Choroid plexus epithelial cell (primary cell): ENCODE measurements at regions not wholly inside any gene's neighbourhood (a gene's known extent, or its start where the extent isn't known, plus 50 kb on each side); places are given as distances from the start of the nearest gene placed in this dataset.
A peak's percentile ranks its signal among the peaks of the same experiment; 100 is the strongest.

Experiments
- DNase-seq: peaks from one replicate; pipeline ENCODE4 v3.0.0-alpha.2; 2010; ENCODE audit warnings: low read depth
- H3K4me3 ChIP-seq: 2 replicates; pipeline ENCODE4 v1.5.1; 2011; ENCODE audit warnings: low read depth, mild to moderate bottlenecking, control low read depth, low read length, moderate library complexity
- TF ChIP-seq, protein P1 (sequence below): conservative IDR thresholded peaks from 2 replicates; pipeline ENCODE4 v1.5.1; 2011; ENCODE audit warnings: low read depth, mild to moderate bottlenecking, control low read depth, inconsistent platforms, low read length, moderate library complexity

DNA sequence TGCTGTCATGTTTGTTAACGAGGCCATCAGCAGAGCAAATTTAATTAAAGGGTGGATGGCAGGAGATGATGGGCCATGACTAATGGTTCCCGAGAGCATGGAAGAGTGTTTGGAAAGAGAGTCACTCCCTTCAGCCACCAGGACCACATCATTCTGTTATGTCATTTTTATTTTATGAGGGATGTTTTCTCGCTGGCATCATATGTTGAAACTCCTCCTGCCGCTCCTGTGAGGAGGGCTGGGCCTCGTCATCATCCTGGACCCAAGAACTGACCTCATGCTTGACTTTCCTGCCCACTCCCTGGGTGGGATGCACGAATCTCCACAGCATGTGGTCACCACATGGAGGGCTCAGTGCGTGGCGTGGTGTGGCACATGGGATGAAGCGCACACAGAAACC, 86.4 kb upstream of the FRMD1 start:
- H3K4me3 ChIP-seq: no peak overlapping the region
- TF ChIP-seq, protein P1, sequence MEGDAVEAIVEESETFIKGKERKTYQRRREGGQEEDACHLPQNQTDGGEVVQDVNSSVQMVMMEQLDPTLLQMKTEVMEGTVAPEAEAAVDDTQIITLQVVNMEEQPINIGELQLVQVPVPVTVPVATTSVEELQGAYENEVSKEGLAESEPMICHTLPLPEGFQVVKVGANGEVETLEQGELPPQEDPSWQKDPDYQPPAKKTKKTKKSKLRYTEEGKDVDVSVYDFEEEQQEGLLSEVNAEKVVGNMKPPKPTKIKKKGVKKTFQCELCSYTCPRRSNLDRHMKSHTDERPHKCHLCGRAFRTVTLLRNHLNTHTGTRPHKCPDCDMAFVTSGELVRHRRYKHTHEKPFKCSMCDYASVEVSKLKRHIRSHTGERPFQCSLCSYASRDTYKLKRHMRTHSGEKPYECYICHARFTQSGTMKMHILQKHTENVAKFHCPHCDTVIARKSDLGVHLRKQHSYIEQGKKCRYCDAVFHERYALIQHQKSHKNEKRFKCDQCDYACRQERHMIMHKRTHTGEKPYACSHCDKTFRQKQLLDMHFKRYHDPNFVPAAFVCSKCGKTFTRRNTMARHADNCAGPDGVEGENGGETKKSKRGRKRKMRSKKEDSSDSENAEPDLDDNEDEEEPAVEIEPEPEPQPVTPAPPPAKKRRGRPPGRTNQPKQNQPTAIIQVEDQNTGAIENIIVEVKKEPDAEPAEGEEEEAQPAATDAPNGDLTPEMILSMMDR: no peak
- DNase-seq: no peak

DNA sequence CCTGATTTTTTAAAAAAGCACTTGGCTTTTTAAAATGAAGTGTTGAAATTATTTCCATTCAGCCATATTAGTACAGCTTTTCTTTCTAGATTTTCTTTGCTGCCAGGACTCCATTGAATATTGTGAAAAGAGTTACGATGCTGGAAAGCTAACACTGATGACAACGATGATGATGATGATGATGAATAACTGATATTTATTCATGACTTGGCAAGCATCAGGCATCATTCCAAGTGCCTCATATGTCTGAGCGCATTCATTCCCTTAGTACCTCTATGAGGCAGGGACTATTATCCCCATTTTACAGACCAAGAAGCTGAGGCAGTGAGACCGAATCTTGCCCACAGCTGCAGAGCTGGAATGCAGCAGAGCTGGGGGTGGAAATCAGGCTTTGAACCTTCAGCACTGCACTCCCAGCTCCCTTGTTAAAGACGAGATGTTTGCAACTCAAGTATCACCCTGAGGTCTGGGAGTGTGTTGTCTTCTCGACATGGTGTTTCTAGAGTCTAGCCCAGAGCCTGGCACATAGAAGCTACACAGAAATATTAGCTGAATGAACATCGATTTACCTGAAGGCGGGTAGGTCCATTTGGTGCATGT, 85.5 kb upstream of the FRMD1 start:
- TF ChIP-seq, protein P1: no peak
- no peak for DNase-seq
- H3K4me3 ChIP-seq: no peak overlapping the region

DNA sequence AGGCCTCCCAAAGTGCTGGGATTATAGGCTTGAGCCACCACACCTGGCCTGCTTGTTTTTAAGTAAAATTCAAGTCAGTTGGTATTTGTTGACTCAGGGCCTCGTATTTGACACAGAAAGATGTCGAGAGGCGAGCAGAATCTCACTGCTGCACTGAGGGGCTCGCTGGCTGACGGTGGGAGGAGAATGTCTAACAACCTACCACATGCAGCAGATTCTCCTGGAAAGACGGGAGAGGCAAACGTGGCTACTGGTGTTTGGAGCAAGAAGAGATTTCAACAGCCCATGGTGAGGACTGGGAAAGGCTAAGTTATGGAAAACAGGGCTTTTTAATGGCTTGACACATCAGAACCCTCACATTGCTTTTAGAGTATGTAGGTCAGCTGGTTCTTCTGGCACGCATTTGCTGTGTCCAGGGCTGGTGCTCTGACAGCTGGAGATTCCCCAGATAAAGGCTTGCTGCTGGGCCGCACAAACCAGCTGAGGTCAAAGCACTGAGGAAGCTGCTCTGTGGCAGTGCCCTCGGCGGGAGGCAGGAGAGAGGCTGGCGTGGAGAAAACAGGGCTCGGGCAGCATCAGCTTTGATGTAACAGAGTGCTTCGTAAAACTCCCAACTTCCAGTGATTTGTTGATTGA, 84.2 kb upstream of the FRMD1 start:
- peak; percentile 42 for DNase-seq
- TF ChIP-seq, protein P1: no peak
- H3K4me3 ChIP-seq: no peak overlapping the region

DNA sequence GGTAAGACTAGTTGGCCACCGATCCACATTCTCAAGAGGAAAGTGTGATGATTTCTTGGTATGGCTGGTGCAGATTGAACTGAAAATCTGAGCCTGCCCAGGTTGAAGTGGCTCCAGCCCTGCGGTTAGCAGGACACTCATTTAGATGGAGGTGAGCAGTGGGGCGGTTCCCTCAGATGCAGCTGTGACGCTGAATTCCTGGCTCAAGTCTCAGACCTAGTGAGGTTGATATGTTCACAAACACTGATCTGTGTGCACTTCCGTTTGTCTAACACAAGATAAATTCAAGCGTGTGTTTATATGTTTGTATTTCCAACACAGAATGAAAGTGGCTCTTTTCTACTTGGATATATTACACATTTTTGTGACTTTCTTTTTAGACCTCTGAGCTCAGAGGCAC, 83.4 kb upstream of the FRMD1 start:
- TF ChIP-seq, protein P1: no peak
- H3K4me3 ChIP-seq: no peak overlapping the region
- no peak for DNase-seq

DNA sequence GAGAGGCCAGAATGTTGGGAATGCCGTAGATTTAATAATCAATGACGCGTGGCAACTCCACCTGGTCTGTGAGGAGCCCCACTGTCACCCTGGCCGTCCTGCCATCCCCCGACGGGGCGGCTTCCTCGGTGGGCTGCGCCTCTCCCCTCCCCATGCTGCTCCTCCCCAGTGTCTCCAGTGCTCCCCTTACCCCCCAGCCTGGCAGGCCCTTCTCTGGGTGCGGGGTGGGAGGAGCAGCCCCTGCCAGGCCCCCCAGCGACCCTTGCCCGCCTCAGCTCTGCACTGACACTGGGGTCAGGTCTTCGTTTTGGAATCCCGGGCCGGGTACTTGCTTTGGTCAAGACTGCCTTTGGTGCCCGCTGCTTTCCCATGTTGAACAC, 82.3 kb upstream of the FRMD1 start:
- no peak overlapping the region for H3K4me3 ChIP-seq
- no peak for DNase-seq
- TF ChIP-seq, protein P1: no peak

DNA sequence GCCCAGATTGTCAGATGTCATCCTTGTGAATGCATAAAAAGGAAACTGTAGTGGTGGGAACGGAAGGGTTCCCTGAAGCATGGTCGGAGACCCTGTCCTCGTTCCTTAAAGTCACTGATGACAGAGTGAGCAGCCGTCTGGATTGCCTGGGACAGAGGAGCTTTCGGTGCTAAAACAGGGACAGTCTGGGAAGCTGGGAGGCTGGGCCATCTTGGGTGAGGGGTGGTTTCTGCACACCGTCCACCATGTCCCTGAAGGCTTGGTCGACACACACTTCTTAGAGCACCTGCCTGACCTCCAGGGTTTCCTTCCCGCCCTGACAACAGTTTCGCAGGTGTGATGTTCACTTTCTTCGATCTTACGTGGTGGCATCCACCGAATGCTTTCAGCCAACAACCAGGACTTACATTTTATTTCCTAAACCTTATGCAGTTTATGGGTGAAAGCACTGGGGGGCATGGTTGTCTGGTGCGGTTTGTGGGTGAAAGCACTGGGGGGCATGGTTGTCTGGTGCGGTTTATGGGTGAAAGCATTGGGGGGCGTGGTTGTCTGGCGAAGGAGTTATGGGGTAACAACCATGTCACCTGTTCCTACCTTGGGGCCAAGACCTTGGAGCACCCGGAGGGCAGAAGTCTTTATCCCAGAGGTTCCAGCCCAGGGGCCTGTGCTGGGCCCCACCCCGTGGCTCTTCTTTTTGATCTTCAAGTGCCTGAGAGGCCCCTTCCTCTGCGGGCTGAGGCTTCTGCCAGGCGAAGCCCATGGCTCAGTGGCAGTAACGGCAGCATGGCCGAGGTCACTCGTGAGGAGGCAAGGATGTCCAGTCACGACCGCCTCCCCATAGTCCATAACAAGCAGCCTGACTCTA, 81.7 kb upstream of the FRMD1 start:
- H3K4me3 ChIP-seq: no peak overlapping the region
- DNase-seq: no peak
- TF ChIP-seq, protein P1: no peak

DNA sequence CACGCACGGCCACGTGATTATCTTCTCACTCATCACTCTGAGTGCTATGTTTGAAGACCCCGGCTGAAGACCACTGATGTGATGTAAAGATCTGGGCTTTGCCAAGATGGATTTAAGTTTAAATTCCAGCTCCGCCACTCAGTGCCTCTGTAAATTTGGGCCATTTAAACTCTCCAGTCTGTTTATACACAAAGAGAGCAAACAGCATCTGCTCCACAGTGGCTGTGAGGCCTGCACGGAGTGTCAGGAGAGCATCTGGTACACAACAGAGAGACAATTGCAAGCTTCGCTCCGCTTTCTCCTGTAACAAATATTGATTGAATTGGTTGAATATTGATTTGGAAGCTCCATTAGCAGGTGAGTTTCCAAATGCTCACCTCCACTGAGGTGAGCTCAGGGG, 80.5 kb upstream of the FRMD1 start:
- H3K4me3 ChIP-seq: no peak overlapping the region
- TF ChIP-seq, protein P1: no peak
- no peak for DNase-seq
